HG03521 (cell line): ENCODE measurements at regions not wholly inside any gene's neighbourhood (a gene's known extent, or its start where the extent isn't known, plus 50 kb on each side); places are given as distances from the start of the nearest gene placed in this dataset.
"Not testable (repeated sequence)": the region's sequence is repeated elsewhere in the genome, so short reads cannot be mapped to it uniquely, and the experiment has no call there.

ENCODE experiments used
- ATAC-seq: cut with Tn5 transposase; IDR thresholded peaks from one replicate; pipeline ENCODE4 v1.9.1; 2021; ENCODE audit warnings: mild to moderate bottlenecking, moderate library complexity; ENCODE audit not compliant: unreplicated experiment

DNA sequence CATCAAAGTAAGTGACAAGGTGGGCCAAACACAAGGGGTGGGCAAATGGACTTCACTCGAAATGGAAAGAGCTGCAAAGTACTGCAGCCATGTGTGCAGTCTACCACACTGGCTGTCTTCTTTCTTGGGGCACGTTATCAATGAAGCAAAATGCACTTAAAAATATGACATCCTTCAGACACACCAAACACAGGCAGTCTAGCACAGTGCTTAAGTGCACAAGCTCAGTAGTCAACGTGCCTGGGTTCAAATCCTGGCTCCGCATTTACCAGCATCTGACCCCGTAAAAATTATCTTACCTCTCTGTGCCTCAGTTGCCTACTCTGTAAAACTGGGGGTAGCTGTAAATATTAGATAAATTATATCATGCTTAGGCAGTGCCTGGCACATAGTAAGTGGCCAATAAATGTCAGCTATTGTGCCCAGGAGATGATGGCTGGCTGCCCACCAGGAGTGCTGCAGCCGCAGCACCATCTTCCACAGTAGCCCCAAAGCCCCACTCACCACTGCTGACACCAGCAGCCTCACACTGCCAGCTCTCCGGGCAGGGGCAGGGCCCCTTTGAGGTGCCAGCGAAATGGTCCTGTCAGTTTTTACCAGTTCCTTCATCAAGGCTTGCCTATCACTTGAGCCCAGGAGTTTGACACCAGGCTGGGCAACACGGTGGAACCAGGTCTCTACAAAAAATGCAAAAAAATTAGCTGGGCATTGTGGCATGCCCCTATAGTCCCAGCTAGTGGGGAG lies 121.8 kb upstream of the SLC1A4 start:
- no peak for ATAC-seq

DNA sequence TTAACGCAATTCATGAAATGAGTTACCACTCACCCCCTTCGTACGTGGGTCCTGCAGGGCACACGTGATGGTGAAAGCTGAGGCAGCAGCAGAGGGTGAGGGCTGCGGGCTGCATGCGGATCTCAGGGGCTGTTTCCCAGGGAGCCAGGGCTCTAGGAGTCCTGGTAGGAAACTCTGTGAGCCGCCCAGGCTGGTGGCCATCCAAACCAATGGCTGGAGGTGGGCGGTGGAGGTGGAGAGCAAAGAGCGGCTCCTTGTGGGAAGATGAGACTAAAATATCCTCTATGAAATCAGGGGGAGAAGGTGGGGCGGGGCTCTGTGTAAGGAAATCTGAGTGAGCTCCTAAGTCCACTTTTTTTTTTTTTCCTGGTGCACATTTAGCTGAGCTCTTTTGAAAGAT lies 120.1 kb upstream of the SLC1A4 start:
- no peak for ATAC-seq

DNA sequence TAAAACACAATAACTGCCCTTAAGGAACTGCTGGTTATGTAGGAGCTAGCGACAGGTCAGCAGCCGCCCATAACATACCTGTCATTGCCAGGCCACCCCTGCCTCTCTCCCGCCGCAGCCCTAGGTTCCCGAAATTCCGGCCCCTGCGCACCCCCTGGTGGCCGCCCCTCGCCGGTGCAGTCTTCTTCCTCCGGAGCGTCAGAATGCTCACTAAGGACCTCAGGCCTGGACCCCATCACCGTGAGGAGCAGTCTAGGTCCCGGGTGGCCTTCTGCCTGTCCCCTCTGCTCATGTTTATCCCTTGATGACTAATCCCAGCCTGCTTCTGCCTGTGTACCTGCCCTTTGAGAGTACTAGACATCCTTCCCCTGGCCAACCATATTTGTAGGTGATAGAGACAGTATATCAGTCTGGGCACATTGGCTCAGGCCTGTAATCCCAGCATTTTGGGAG lies 115.7 kb upstream of the SLC1A4 start:
- ATAC-seq: peak; percentile 72

DNA sequence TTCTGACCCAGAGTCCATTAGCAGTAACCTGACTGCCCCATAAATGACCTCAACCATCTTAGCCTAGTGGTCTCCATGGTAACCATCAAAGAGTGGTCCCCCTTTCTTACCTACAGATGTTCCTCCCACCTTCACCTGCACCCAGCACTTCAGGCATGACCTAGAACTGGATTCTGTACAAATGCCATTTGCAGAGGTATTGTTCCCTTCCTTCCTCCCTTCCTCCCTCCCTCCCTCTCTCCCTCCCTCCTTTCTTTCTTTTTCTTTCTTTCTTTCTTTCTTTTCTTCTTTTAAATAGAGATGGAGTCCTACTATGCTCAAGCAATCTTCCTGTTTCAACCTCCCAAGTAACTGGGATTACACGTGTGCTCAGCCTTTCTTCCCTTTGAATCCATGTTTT lies 114.6 kb upstream of the SLC1A4 start:
- no peak for ATAC-seq

DNA sequence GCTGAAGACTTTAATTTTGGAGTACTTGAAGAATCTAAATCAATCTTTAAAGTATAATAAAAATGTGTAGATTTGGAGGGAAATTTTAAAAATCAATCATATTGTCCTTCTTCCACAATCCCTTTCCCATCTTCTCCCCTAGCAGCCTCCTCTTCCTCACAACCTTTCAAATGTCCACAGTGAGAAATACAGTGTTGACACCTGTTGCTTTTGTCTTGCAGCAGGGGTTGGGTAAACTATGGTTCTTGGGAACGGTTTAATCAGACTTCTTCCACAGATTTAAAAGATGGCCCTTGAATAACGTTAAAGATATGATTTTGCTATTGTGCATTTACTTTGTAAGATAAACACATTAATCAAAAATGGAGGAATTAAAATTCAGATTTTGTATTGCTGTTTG lies 113.8 kb upstream of the SLC1A4 start:
- no peak for ATAC-seq

DNA sequence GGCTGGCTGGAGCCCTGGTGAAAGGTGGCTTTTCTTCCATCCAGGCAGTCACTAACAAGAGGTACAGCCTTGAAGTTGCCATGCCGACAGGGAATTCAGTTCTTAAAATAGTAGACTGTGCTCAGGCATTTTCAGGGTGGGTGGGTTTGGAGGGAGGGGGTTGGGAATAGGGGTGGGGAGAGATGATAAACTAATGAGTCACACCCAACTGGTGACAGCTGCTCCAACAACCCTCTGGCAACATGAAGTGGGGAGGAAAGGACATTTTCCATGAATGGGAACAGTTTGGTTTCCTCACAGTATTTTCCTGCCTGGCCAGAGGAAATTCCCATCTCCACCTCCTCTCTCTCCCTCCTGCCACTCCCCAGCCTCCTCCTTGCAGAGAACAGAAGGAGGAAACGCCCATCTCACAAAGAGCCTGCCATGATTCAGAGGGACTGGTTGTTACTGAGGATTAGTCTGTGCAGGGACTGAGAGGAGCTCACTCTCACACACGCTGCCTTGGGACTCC lies 113.0 kb upstream of the SLC1A4 start:
- no peak for ATAC-seq

DNA sequence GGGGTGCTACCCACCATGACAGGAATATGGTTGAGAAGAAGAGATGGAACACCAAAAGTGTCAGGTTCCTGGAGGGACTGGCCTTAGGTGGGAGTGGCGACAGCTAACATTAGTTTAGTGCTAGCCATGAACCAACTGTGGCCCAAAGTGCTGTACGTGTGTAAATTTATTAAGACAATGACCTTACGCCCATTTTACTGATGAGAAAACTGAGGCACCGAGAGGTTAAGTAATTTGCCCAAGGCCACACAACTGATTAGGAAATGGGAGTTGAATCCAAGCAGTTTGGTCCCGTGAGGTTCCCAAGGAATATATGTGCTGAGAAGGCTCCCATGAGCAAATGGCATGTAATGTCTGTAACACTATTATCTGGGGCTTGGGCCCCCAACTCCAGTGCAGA lies 109.5 kb upstream of the SLC1A4 start:
- no peak for ATAC-seq

DNA sequence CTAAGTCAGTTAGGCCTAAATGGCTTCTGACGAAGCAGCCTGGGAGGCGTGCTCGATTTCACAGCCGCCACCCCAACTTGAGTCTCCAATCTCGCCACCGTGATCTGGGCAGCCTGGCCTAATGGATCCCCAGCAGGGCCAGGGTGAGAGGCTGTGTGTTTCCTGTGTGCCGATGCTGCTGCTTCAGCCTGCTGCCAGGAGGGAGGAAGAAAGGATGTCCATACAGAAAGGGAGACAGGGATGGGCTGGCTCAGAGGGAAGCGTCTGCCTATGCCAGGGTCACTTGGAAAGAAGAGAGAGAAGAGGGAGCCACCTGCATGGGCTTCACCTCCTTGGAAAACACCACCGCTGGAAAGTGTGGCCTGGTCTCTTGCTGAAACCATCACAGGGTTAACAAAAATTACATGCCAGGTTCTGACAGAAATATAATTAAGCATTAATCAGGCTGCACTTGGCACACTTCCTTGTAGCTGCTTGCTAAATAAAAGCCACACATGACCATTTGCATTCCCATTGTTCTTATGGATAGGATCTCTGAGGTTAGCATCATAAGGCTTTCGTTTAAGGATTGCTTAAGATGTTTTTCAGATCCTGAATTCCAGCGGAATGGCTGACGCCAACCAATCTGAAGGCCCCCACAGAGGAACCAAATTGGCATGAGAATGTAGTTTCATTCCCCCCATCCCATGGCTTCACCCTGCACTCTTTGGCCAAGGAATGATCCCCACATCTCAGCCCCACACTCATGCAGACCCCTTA lies 108.8 kb upstream of the SLC1A4 start:
- ATAC-seq: no peak

DNA sequence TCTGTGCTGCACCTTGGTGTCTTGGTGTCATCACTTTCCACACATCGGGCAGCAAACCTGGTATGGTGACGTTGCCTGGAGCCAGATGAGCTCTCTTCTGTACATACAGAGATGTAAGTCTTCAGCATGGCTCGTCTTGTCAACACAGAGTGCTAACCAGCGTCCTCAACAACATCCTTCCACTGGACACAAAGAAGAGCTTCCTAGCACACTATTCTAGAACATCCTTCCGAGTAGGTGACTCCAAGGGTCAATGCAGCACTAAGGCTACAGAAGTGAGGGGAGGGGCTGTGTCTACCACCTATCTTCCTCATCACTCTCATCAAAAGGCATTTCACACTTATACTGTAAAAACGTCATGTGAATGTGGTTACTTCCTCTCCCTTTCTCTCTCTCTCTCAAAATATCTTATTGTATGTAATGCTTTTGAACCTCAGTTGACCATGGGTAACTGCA lies 108.1 kb upstream of the SLC1A4 start:
- ATAC-seq: no peak

DNA sequence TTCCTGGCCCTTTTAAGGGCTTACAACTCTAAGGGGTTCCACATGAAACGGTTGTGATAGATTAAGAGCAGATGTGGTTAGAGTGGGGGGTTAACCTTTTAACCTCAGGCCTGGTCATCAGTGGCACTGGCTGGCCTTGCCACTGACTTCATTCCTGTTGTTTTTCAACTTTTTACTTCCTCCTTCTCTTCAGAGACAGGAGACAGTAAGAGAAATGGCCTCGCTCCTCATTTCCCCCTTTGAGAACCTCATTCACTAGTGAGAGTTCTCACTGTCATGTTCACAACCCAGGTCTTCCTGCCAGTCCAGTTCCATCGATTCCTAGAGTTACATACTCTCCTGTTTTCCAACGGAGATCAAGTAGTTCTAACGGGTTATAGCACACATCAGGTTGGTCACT lies 101.6 kb upstream of the SLC1A4 start:
- ATAC-seq: no peak

DNA sequence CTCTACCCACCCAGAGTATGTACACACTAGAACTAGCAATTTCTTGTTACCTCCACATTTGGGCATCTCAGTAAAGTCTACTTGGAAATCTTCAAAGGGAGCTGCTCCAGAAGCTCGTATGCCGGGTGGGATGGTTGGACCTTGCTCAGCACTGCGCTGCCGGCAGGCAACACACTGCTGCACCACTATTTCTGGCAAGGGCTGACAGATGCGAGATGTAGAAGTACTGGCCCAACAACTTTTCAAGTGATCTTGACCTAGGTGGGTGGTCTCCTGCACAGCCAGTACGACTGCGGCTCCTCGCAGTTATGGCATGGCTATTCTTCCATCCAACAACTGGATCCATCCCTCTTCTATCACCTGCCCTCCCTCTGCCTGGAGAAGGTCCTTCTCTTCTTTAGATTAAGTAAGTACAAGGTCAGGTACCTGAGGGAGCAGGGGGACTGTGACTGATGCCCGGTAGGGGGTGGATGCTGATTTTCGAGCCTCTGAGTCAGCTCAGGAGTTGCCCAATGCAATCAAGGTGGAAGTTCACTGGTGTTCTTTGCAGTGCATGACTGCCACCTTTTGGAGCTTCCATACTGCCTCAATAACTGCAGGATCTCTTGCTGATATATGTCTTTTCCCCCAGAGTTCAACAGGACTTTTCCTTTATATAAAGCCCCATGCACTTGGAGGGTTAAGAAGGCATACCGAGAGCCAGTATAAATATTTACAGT lies 100.4 kb upstream of the SLC1A4 start:
- no peak for ATAC-seq

DNA sequence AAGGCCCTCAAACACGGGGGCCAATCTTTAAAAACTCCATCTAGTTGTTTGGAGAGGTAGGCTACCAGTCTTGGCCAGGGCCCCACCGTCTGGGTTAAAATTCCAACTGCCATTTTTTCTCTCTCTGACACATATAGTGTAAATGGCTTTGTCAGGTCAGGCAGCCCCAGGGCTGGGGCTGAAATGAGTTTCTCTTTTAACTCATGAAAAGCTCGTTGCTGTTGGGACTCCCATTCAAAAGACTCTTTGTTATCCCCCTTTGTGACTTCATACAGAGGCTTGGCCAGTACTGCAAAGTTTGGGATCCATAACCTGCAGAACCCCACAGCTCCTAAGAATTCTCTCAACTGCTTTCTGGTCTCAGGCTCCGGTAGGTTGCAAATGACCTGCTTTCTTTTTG lies 99.4 kb upstream of the SLC1A4 start:
- ATAC-seq: no peak

DNA sequence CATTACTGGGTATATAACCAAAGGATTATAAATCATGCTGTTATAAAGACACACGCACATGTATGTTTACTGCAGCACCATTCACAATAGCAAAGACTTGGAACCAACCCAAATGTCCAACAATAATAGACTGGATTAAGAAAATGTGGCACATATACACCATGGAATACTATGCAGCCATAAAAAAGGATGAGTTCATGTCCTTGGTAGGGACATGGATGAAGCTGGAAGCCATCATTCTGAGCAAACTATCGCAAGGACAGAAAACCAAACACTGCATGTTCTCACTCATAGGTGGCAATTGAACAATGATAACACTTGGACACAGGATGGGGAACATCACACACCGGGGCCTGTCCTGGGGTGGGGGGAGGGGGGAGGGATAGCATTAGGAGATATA lies 92.6 kb upstream of the SLC1A4 start:
- not testable (repeated sequence) for ATAC-seq

DNA sequence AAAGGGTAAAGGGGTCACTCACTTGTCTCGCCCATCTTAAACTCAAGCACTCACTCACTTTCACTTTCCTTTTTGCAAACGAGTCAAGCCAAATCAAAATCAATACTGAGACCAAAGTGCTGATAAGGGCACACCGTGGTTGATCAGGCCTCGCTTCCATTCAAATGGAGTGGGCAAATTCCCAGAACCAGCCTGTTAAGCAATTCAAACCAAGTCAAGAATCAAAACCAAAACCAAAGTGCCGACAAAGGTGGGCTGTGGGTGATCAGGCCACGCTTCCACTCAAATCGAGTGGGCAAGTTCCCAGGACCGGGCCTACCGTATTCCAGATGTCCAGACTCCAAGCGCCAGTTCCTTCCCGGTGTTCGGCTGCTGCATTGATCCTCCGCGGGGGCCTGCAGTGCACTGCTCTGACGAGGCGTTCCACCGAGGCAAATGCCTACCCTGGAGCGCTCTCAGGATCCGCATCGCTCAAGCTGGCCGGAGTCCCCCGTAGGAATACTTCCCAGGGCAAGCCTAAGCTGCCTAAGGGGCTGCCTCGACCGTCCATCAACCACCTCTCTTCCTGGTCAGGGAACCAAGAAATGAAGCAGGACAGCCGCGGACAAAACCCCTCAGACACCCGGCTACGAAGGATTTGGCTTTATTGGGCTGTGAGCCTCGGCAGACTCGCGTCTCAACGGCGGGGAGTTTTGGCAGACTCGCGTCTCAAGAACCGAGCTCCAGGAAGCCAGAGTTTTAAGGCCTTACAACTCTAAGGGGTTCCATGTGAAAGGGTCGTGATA lies 89.9 kb upstream of the SLC1A4 start:
- ATAC-seq: no peak

DNA sequence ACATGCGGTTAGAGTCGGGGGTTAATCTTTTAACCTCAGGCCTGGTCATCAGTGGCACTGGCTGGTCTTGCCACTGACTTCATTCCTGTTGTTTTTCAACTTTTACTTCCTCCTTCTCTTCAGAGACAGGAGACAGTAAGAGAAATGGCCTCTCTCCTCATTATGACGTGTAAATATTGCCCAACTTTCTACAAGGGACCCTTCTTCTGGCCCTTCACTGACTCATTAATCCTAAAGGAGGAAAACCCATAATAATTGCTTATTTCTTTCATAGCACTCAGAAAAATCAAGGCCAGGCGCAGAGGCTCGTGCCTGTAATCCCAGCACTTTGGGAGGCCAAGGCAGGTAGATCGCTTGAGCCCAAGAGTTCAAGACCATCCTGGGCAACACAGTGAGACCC lies 89.3 kb upstream of the SLC1A4 start:
- ATAC-seq: not testable (repeated sequence)

DNA sequence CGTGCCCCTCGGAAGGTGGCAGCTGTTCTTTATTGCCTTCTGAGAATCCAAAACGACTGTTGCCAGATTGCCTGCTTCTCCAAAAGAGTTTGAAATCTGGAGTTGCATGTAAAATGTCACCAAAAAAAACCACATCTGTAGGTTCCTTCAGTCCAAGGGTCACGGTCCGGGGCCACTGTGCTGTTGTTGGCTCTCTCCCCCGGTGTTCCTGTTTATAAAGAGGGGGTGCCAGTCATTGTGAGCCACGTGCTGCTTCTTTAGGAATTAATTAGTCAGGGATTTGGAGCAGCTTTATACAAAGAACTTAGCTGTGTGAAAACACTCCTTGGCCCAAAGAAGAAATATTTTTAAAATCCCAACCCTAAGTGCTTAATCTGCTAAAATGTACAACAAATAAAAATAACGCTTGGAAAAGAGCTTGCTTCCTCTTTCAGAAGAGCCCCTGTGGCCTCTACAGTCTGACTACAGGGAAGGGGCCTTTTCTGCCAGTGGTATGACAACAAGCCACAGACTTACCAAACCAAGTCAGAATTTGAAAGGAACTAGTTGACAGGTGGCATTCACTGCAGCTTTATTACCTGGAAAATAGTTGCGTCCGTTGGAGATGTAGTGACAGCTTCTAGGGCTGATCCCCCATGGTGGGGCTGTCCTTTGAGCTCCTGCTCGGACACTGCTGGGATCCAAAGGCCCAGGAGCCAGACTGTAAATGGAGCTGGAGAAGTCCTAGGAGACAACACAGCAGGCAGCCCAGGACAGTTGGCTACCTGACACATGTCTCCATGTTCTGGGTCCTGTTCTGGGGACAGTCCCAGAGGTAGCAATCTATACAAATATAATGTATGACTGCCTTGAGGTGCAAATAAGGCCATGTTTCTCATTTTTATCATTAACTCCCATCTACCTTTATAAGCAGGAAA lies 84.5 kb upstream of the SLC1A4 start:
- no peak for ATAC-seq

DNA sequence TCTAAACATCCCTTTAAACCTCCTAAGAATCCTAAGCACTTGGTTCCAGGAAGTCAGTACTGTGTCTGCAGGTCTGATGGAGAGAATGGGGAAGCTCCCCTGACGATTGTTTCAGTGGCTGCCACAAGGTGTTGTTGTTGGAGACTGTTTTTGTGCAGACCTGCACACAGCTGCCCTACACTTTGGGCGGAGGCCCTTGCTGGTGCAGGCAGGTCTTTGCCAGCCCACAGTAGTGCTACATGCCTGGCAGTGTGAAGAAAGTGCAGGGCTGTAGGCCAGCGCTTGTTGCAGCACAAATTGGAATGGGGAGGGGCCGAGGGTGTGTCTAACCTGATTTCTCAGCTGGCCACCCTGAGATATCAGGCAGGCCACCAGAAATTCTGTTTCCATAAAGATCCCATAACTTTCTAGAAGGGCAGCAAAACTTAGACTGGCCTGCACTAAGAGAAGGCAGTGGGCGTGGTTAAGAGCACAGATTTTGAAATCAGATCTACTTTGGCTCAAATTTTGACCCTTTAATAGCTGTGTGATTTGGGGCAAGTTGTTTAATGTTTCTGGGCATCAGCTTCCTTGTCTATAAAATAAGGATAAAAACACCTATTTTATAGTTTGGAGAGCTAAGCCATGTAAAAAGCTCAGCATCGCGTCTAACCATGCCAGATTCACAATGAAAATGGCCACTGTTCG lies 83.7 kb upstream of the SLC1A4 start:
- ATAC-seq: no peak

DNA sequence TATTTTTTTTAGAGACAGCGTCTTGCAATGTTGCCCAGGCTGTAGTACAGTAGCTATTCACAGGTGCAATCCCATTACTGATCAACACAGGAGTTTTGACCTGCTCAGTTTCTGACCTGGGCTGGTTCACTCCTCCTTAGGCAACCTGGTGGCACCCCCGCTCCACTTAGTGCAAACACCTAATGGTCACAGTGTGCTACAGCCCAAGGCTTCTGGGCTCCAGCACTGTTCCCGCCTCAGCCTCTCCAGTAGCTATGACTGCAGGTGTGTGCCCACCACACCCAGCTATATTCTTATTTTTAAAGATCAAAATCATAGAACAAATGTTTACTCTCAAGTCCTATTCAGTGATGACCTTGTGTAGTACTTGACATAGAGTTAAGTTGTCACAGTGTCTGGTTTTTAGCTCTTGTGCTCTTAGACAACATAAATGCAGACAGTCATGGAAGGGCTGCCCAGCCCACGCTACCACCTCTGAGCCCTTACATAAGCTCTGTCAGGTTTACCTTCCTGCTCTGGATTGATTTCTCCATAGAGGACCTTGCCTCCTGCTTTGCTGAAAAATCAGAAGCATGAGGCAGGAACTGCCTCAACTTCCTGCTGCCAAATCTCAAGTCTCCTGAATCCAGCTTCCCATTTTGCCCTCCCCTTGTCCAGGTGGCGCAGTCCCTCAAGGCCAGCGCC lies 82.2 kb upstream of the SLC1A4 start:
- no peak for ATAC-seq

DNA sequence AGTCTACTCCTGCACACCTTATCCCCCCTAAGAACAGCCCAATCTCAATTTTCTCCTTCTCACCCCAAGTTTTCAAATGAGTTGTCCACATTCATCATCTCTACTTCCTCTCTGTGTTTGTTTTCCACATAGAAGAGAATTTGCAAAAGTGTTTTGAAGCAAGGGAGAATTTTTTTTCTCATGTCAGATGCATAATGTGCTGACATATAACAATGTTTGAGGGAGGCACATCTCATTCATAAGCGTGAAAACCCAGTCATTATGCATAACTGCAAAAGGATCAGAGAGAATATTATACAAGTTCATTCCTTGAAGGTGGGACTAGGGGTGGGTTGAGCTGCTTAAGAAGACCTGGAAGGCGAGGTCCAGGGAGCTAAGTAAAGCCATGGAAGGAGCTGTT lies 80.8 kb upstream of the SLC1A4 start:
- ATAC-seq: no peak
